ENCODE measurements at regions not wholly inside any gene's neighbourhood (a gene's known extent, or its start where the extent isn't known, plus 50 kb on each side); places are given as distances from the start of the nearest gene placed in this dataset.

DNA sequence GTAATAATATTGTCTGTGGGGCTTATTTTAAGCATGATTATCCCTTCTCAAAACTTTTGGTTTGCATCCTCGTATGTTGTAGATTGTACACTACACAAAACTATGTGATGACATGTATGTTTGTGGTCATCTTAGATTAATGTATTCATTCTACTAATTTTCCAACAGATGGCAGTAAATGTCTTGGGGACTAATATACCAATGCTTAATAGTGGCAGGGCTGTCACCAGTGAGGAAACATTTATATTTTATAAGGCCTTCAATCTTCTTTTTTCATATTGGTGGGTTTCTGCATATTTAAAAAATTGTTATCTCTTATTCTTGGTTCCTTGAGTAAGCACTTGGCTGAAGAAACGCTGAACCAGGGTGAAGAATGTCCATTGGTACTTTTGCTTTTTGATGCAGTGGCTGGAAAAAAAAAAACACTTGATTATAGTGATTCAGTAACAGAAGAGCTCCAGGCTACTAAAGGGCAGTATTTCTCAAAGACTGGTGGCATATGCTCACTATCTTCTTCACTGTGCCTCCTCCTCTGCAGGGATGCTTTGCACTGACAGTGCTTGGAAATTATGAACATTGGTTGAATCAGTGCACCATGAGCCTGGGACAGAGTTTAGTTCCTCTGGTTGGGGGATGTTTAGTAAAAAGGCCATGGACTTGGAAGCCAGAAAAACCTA lies 530.3 kb downstream of the RASEF start:
- no peak overlapping the region for H3K4me3 ChIP-seq (ENCODE audit: low read depth, low read length)
- TF ChIP-seq, protein P1, sequence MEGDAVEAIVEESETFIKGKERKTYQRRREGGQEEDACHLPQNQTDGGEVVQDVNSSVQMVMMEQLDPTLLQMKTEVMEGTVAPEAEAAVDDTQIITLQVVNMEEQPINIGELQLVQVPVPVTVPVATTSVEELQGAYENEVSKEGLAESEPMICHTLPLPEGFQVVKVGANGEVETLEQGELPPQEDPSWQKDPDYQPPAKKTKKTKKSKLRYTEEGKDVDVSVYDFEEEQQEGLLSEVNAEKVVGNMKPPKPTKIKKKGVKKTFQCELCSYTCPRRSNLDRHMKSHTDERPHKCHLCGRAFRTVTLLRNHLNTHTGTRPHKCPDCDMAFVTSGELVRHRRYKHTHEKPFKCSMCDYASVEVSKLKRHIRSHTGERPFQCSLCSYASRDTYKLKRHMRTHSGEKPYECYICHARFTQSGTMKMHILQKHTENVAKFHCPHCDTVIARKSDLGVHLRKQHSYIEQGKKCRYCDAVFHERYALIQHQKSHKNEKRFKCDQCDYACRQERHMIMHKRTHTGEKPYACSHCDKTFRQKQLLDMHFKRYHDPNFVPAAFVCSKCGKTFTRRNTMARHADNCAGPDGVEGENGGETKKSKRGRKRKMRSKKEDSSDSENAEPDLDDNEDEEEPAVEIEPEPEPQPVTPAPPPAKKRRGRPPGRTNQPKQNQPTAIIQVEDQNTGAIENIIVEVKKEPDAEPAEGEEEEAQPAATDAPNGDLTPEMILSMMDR (IDR thresholded peaks at IDR 0.05; ENCODE audit: control insufficient read depth, extremely low read depth, insufficient read depth): peak; percentile 60
- DNase-seq (ENCODE audit: low read depth): peak; percentile 14

DNA sequence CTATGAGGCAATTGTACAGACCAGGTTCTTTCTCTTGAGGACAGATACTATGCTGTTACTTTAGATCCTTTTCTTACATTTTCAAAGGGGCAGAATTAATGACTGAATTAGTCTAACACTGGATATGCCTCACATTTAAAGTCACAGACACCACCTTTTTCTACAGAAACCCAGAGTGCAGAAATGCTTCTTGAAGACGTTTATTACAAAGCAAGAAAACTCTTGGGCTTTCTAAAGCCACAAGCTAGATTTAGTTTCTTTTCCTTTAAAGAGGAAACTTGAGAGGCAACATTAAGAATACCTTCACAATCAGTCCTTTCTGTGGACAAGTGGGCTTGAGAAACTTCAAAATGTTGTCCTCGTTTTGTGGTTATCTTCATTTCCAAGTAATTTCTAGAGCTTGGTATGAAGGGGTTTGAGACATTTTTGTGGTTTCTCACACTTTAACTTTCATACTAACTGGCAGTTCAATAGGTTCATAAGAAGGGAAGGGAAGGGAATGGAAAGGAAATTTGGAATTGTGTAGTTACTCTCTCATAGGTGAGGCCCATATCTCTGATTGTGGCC lies 527.4 kb downstream of the RASEF start:
- TF ChIP-seq, protein P1 (IDR thresholded peaks at IDR 0.05; ENCODE audit: control insufficient read depth, extremely low read depth, insufficient read depth): no peak
- no peak for DNase-seq (ENCODE audit: low read depth)
- no peak overlapping the region for H3K4me3 ChIP-seq (ENCODE audit: low read depth, low read length)

DNA sequence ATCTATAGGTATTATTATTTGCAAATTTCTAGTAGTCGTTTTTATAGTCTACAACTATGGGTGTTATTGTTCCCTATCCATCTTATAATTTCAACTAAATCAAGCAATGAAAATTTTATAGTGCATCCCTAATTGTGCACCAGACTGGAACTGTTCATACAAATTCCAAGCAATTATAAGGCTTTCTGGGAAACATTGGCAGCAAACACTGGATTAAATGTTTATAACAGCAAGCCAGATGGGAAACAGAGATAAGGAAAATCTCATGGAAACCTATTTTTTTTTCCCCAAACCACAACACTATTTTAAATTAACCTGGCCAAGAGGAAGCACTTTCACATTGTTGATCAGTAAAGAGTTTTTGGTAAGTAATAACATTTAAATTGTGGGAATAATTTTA lies 524.3 kb downstream of the RASEF start:
- DNase-seq (ENCODE audit: low read depth): peak; percentile 38
- no peak overlapping the region for H3K4me3 ChIP-seq (ENCODE audit: low read depth, low read length)

DNA sequence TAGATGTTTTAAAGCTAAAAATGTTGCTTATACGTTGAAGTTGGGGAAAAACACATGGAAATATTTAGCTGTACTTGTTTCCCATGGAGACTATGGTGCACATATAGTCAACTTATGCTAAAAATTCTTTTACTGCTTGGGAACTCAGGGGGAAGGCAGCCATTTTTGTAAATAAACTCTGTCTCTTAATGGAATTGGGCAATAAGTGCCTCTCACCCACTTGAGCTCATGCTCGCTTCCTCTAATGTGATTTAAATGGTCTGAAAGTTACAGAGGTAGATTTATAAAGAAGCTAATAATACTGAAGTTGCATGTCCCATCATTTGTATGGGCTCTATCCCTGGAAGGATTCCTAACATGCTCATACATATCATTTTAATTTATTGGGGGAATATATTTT lies 523.8 kb downstream of the RASEF start:
- no peak overlapping the region for H3K4me3 ChIP-seq (ENCODE audit: low read depth, low read length)
- no peak for DNase-seq (ENCODE audit: low read depth)
- TF ChIP-seq, protein P1 (IDR thresholded peaks at IDR 0.05; ENCODE audit: control insufficient read depth, extremely low read depth, insufficient read depth): no peak

More for the DNA sequence above, 524.3 kb downstream of the RASEF start:
- TF ChIP-seq, protein P1 (IDR thresholded peaks at IDR 0.05; ENCODE audit: control insufficient read depth, extremely low read depth, insufficient read depth): no peak

DNA sequence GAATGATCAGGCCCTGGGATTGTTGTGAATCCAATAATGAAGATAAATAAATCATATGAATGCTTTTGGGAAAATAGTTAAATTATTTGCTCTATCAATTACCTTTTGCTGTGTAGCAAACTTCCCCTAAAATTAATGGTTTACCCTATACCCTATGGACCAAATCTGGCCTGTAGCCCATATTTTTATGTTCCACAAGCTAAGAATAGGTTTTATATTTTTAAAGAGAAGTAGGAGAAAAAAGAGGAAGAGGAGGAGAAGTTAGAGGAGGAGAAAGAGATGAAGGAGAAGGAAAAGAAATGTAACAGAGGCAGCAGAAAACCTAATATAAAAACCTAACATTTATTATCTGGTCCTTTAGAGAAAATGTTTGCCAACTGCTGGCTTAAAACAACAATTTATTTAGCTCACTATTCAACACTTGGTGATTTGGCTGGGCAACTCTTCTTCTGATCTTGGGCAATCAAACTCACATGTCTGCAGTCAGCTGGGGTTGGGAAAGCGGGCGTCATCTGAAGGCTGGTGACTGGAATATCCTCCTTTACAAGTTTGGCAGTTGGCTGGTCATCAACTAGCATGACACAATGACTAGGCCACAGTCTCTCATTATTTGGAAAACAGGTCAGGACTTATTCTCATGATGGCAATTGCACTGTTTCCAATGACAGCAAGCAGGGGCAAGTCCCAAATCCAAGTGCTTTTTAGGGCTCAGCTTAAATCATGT lies 522.9 kb downstream of the RASEF start:
- H3K4me3 ChIP-seq (ENCODE audit: low read depth, low read length): no peak overlapping the region
- TF ChIP-seq, protein P1 (IDR thresholded peaks at IDR 0.05; ENCODE audit: control insufficient read depth, extremely low read depth, insufficient read depth): no peak
- no peak for DNase-seq (ENCODE audit: low read depth)

DNA sequence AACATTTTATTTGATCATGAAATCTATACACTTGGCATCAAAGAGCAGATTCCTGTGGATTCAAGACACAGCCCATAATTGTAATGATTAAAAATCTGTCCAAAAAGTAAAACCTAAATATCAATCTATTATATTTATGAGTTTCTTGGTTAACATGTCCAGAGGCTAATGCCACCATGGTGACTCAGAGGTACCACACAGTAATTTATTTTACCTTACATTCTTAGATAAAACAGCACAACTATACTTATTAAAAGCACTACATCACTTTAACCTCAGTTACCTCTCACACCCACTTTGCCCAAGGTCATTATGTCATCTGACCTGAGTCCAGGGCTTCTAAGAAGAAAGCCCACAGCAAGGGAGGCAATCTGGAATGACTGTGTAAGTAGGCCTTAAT lies 519.2 kb downstream of the RASEF start:
- no peak for DNase-seq (ENCODE audit: low read depth)
- TF ChIP-seq, protein P1 (IDR thresholded peaks at IDR 0.05; ENCODE audit: control insufficient read depth, extremely low read depth, insufficient read depth): no peak

More for the DNA sequence above, 519.2 kb downstream of the RASEF start:
- H3K4me3 ChIP-seq (ENCODE audit: low read depth, low read length): no peak overlapping the region
